SU-DHL-6 (cell line): ENCODE measurements at regions not wholly inside any gene's neighbourhood (a gene's known extent, or its start where the extent isn't known, plus 50 kb on each side); places are given as distances from the start of the nearest gene placed in this dataset.

ENCODE experiments used
- CTCF ChIP-seq: fragments of 200-600 bp; sonication (generic); IDR thresholded peaks from one replicate; pipeline ENCODE4 v1.5.1; 2017; ENCODE audit warnings: antibody characterized with exemption, mild to moderate bottlenecking, low read length, moderate library complexity; ENCODE audit not compliant: insufficient read depth, poor library complexity, severe bottlenecking
- EZH2phosphoT487 ChIP-seq: fragments of 200-600 bp; sonication (generic), shearing (Covaris generic); conservative IDR thresholded peaks from 2 replicates; pipeline ENCODE4 v1.6.1; 2018; ENCODE audit warnings: mild to moderate bottlenecking, antibody characterized with exemption, low read length, moderate library complexity, mixed read lengths

GRCh38 chr11:134921938-134922337 is 509.9 kb upstream of the B3GAT1 start:
- TF ChIP-seq CTCF = no peak
- TF ChIP-seq EZH2phosphoT487 = no peak
